HG02642 (cell line): ENCODE measurements at regions not wholly inside any gene's neighbourhood (a gene's known extent, or its start where the extent isn't known, plus 50 kb on each side); places are given as distances from the start of the nearest gene placed in this dataset.
"Not testable (repeated sequence)": the region's sequence is repeated elsewhere in the genome, so short reads cannot be mapped to it uniquely, and the experiment has no call there.

Experiments used
- ATAC-seq: cut with Tn5 transposase; IDR thresholded peaks from one replicate; pipeline ENCODE4 v1.9.1; 2021; ENCODE audit warnings: mild to moderate bottlenecking; ENCODE audit not compliant: unreplicated experiment, poor library complexity

- no peak for ATAC-seq
Observed at GRCh38 chr7:132030883-132031282, 474.5 kb upstream of the PODXL start.

DNA sequence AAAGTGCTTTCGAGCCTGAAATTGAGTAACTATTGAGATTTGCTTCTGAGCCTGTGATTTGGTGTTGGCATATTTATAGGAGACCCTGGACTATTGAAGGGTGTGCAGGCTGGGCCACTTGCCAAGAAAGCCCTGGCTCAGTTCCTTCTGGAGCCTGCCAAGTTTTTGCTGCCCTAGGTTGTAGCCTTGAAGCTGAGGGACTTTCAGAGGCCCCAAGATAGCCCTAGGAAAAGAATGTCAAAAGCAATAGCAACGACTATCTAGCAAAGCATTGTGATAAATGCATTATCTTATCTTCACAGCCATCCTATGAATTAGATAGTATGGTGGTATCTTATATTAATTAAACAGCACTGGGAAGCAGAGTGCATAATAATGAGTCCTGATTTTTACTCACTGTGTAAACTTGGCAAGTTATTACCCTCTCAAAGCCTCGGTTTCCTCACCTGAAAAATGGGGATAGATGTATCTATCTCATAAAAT, 473.7 kb upstream of the PODXL start:
- ATAC-seq = no peak

DNA sequence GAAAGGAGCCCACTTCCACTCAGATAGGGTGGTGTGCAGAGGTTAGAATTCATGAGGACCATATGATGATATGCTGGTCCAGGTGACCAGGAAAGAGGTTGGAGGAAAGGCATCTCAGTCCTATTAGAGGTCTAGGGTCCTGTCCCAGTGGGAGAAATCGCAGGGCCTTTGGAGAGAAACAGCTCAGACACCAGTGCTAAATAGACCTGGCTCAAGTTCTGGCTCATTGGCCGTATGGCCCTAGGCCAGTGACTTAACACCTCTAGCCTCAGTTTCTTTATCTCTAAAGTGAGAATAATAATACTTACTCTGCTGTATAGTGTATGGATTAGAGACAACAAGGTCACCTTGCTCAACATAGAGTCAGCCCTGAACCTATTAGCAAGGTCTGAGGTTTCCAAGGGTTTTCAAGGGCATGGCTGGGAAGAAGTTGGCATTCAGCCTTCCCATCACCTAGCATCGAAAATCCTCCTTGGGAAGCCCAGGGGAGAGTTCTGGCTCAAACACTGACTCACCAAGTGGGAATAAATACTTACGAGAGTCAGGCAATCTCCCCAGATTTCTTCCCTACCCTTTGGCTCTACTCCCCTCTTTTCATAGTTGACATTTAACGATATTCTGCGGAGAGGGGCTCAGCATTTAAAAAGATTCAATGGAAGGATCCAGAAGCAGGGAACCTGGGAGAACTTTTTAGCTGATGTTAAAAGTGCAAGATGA, 473.1 kb upstream of the PODXL start:
- no peak for ATAC-seq

DNA sequence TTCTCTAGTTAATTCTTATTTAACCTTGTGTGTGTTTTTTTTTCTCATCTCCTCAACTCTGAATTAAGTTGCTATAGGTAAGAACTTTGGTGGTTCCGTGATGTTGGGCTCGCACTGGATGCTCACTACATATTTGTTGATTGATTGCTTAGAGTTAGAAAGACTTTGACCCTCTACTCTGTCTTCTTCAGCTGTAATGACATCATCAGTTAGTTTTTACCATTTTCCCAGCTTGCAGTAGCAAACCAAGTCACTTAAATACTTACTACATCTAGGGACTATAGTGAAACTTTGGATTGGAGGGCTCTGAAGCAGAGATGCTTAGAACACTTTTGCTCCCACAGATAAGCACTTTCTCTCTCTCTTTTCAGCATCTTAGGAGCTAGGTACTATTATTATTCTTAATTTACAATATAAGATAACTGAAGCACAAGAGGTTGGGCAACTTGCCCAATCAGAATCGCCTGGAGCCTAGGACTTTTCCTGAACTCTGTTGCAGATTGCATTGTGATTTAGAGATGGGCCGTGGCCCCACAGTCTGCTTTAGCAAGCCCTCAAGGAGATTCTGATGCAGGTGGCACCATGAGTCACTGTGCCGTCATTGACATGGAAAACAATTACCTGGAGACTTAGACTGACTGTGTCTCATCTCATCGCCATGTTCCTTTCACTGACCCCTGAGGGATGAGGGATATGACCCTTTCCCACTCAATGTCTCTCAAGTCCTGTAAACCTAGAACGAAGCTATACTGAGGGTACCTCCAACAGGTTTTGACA, 471.9 kb upstream of the PODXL start:
- ATAC-seq = no peak

- ATAC-seq = no peak
Observed at GRCh38 chr7:132024290-132024689, 467.9 kb upstream of the PODXL start.

GRCh38 chr7:132023466-132023865, 467.0 kb upstream of the PODXL start:
- no peak for ATAC-seq

DNA sequence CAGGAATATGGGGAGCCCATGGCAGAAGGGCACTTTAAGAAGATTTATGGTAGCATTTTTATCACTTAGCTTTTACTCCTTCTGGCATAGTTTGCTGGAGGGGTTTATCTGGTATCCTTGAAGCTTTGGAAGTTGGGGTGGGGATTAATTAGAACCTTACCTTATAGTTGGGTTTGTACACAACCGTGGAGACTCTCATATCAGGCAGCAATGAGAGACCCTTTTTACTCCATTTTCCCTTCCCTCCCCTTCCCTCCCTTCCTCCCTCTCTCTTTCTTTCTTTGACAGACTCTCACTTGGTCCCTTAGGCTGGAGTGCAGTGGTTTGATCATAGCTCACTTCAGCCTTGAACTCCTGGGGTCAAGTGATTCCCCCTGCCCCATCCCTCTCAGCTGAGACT, 465.8 kb upstream of the PODXL start:
- ATAC-seq = no peak

GRCh38 chr7:132019703-132020102, 463.3 kb upstream of the PODXL start:
- ATAC-seq = no peak

- no peak for ATAC-seq
Observed at GRCh38 chr7:132009778-132010177, 453.4 kb upstream of the PODXL start.

DNA sequence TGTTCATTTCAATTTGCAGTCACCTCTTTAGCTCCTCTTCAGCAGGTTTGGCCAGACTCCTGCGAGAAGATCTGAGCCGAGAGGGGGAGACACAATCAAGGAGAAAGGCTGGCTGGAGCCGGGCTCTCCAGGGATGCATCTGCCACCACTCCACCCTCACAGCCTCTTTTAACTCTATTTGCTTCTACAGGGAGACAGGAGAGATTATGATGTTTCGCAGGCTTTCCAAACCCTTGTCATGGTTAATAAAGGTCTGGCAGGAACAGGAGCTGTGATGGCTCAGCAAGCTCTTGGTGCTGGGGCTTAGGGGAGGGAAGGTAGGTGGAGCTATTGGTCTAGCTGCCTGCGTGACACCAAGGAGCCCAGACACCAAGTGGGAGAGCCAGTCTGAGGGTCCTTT, 448.1 kb upstream of the PODXL start:
- no peak for ATAC-seq

GRCh38 chr7:132002343-132002968, 446.0 kb upstream of the PODXL start:
- no peak for ATAC-seq

GRCh38 chr7:132001146-132001545, 444.7 kb upstream of the PODXL start:
- ATAC-seq = no peak

- no peak for ATAC-seq
Observed at GRCh38 chr7:131999193-131999592, 442.8 kb upstream of the PODXL start.

GRCh38 chr7:131995324-131995723, 438.9 kb upstream of the PODXL start:
- no peak for ATAC-seq

GRCh38 chr7:131981069-131981468, 424.6 kb upstream of the PODXL start:
- ATAC-seq = not testable (repeated sequence)

GRCh38 chr7:131978118-131978517, 421.7 kb upstream of the PODXL start:
- not testable (repeated sequence) for ATAC-seq

DNA sequence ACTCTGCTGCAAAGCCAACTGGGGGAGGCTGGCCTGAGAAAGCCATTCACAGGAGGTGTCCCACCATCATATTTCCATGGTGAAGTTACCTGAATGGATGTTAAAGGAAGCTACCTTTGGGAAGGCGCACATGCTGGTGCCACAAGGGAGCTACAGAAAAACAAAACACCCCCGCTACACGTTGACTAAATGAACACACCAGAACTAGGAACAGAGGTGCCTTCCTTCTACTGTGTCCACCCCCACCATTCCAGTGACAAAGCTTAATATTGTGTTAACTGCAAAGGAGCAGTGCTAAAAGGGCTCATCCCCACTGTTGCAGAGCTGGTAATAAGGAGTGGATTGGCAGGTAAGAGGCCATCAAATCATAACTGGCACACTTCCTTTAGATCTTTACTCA, 420.0 kb upstream of the PODXL start:
- no peak for ATAC-seq

DNA sequence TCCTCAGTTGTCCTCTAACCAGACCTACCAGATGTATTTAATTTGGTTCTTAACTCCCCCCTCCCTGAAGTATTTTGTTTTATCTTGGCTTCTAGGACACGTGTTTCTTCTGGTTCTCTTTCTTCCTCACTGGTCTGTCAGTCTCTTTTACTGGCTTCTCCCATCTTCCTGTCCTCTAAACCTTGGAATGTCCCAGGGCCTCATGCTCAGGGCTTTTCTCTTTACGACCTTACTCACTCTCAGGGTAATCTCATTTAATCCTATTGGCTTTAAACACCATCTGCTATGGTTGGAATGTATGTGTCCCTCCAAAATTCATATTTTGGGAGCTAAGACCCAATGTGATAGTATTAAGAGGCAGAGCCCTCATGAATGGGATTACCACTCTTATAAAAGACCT, 418.2 kb upstream of the PODXL start:
- no peak for ATAC-seq

- no peak for ATAC-seq
Observed at GRCh38 chr7:131972251-131972650, 415.8 kb upstream of the PODXL start.

GRCh38 chr7:131970602-131971001, 414.2 kb upstream of the PODXL start:
- ATAC-seq = no peak

- no peak for ATAC-seq
Observed at GRCh38 chr7:131969560-131969959, 413.1 kb upstream of the PODXL start.
